DMS153 treated with DMSO at 0.1 percent for 48 hours (cell line): ENCODE measurements at regions not wholly inside any gene's neighbourhood (a gene's known extent, or its start where the extent isn't known, plus 50 kb on each side); places are given as distances from the start of the nearest gene placed in this dataset.

ENCODE experiments used
- DNase-seq: peaks from one replicate; lab custom pipeline; 2025; ENCODE audit not compliant: unreplicated experiment; lab: John Stamatoyannopoulos, UW

- no peak for DNase-seq
Observed at GRCh38 chr2:238979636-238980035, 131.8 kb downstream of the TWIST2 start.

- no peak for DNase-seq
Observed at GRCh38 chr2:238985041-238985729, 137.3 kb downstream of the TWIST2 start.

DNA sequence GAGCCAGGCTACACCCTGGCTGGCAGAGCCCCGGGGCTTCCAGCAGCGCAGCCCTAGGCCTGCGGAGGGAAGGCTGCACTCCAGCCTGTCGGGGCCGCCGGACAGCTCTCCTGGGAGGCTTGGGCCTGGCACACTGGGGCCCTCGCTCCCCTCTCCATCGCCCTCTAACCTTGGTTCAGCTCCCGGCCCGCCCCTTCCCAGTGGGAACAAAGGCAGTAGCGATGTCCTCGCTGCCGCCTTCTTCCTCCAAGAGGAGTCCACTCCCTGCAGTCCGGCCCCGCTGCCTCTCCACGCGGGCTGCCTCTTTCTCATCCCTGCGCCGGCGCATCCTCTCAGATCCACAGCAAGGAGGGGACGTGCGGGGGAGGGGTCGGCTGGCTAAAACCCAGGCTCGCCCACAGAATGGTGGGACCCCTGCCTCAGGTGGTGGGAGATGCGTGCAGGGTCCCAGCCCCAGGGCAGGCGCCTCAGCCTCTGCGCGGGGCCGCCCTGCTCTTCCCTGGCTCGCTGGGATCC is 138.1 kb downstream of the TWIST2 start:
- DNase-seq: no peak

DNA sequence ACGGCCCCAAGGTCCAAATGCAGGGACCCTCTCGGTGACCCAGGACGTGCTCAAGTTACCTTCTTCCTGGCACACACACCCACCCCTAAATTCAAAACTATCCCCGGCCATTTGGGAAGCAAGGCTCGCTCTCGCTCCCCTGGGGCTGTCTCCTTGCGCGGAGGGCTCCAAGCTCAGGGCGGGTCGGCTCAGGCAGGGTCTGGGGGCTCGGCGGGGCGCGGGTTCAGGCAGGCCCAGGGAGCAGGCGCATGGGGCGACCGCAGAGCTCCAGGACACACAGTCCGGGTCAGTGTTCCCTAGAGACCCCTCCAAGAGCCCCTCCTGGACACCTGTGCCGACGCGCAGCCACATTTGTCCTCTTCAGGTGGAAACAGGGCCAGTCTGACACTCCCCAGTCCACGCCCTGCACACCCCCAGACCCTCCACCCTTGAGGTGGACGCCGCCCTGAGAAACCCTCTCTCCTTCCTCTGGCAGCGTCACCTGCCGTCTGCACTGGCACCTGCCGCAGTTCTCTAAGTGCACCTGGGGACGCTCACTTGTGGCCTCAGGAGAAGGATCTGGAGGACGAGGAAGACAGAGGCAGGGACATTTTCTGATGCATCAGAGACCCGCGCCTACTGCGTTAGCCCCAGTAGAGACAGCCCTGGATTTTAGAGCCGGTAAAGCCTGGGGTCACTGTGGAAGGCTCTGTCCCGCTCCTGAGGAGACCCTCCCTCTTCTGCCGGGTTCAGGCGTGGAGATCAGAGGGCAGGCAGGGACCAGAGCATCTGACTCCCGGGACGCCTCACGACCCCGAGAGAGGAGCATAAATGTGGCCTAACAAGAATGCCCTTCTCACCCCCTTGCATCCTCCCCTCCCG is 138.8 kb downstream of the TWIST2 start:
- no peak for DNase-seq

- DNase-seq: no peak
Observed at GRCh38 chr2:238987352-238987981, 139.6 kb downstream of the TWIST2 start.

GRCh38 chr2:238988105-238988504 is 140.2 kb downstream of the TWIST2 start:
- DNase-seq: no peak

- DNase-seq: no peak
Observed at GRCh38 chr2:238988752-238989151, 140.9 kb downstream of the TWIST2 start.

DNA sequence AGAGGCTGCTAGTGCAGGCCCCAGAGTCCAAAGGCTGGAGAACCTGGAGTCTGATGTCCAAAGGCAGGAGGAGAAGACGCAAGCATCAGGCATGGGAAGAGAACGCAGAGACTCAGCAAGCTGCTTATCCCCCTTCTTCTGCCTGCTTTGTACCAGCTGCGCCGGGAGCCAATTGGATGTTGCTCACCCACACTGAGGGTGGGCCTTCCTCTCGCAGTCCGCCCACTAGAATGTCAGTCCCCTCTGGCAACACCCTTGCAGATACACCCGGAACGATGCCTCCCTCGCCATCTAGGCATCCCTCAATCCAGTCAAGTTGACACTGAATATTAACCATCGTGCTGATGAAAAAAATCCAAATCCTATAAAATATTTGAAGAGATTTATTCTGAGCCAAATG is 141.6 kb downstream of the TWIST2 start:
- DNase-seq: no peak

- no peak for DNase-seq
Observed at GRCh38 chr2:238994432-238994831, 146.5 kb downstream of the TWIST2 start.

- no peak for DNase-seq
Observed at GRCh38 chr2:238994876-238995275, 147.0 kb downstream of the TWIST2 start.

GRCh38 chr2:238995634-238996033 is 147.7 kb downstream of the TWIST2 start:
- DNase-seq: no peak

DNA sequence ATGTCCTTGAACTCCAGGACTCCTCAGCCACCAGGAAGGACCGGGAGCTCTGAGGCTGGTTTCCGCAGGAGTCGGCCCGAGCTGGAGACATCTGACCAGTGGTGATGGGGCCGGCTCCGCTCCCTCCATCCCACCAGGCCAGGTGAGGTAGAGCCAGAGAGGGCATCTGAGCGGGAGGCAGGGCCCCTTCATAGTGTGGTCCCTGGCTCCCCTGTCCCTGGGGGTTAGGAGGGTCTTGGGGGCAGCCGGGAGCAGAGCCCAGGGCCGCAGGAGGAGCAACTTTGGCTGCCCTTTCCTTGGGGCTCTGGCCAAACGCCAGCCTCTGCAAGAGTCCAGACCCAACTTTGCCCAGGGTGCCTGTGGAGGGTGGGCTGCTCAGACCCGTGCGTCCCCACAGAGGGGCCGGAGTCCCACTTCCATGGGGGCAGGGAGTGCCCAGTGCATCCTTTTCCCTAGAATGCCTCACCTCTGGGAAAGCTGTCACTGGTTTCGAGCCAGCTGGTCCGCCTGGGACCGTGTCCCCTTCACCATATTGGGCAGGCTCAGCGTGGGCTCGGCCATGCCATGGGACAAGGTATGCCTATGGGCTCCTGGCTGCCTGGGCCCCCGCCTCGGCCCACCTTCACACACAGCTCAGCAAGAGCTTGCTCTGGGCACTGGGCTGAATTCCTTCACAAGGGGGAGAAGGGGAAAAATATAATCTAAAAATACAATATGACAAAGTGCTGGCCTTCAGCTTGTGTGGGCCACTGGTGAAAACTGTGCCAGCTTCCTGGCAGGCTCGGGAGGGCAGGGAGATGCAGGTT is 148.6 kb downstream of the TWIST2 start:
- no peak for DNase-seq

DNA sequence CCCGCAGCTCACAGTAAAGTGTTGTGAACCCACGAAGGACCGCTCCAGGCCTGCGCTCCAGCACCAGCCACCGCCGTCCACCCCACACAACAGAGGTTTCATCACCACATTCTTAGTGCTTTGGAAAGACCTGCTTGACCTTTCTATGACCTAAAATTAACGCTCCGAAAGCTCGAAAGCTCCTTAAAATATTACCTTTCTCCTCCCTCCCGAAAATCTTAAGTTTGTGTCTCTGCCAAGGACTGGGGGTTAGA is 149.2 kb downstream of the TWIST2 start:
- DNase-seq: no peak

GRCh38 chr2:238997684-238998083 is 149.8 kb downstream of the TWIST2 start:
- no peak for DNase-seq
